ENCODE measurements at regions not wholly inside any gene's neighbourhood (a gene's known extent, or its start where the extent isn't known, plus 50 kb on each side); places are given as distances from the start of the nearest gene placed in this dataset.

DNA sequence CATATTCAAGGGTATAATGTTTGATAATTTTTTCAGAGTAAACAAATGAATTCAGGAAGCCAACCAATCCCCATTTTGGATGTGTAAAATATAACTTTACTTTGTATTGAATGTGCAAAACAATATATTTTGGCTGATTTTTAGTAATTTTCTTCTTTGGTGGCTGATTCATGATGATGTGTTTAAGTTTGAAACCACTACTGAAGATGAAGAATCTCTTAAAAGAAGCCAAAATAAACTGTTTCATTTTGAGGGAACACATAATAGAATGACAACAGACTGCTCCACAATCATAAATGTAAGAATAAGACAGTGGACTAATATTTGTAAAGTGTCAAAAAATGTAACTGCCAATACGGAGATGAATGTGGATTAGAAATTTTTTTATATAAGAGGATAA, 52.5 kb upstream of the TRIM43 start:
- DNase-seq = no peak

DNA sequence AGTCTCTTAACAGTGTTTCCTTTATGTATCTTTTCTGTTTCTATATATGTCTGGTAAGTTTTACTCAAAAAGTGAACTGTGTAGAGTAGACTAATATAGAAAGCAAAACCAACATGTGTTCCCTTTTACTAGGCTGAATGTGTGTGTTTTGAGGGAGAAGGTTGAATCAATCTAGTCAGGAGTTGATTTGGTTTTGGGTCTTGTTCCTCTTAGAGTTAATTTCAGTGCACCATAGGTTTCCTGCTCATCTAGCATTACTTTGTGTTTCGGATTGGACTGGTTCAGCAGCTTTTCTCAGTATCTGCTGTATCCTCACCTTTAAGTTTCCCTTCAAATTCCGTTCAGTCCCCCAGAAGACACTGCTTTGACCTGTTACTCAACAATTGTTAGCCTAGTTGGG, 52.0 kb upstream of the TRIM43 start:
- DNase-seq = peak in 1 of 56 donors; percentile 7
